ENCODE measurements at regions not wholly inside any gene's neighbourhood (a gene's known extent, or its start where the extent isn't known, plus 50 kb on each side); places are given as distances from the start of the nearest gene placed in this dataset.

DNA sequence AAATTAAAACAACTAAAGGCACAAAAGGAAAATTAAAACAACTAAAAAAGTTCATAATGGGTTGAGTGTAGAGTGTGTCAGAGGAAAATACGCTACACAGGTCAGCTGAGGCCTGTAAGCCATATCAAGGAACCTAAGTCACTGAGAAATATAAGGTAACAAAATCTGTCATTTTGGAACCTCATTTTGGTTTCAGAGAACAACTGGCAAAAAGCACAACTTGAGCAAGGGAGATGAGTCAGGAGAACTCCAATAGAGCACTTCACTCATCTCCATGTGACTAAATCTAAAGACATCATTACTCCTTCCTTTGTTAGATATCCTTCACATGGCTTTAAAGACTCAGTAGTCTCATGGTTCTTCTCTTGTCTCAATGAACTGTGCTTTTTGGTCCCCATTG, 269.4 kb upstream of the POU5F2 start:
- peaks cover 3% of the 10 kb centered on the region; the same call in 2 of the 3 replicates for H3K4me1 Mint-ChIP-seq
- no peaks in the 10 kb centered on the region for H4K20me1 ChIP-seq (replicated peaks; ENCODE audit: insufficient read depth)
- no peak for ATAC-seq
- no peaks in the 10 kb centered on the region for H3K27me3 ChIP-seq (ENCODE audit: insufficient read depth)
- no peaks in the 10 kb centered on the region for H3K79me2 ChIP-seq (replicated peaks; ENCODE audit: insufficient read depth)
- peaks cover 9% of the 10 kb centered on the region; the same call in 2 of the 3 replicates for H3K9me3 Mint-ChIP-seq
- H3K9me2 ChIP-seq (ENCODE audit: insufficient read depth), result no peaks in the 10 kb centered on the region
- H3K4me3 ChIP-seq, result no peak overlapping the region
- H3K4me3 Mint-ChIP-seq, result no peak overlapping the region
- no peak overlapping the region for H3K27ac Mint-ChIP-seq
- no peaks in the 10 kb centered on the region for H3F3A ChIP-seq (replicated peaks; ENCODE audit: low read depth)
- H3K27me3 Mint-ChIP-seq (ENCODE audit: insufficient read depth, low read depth, poor library complexity), result no peaks in the 10 kb centered on the region
- peaks cover 13% of the 10 kb centered on the region for H3K36me3 Mint-ChIP-seq (ENCODE audit: low read depth)
- H3K4me2 ChIP-seq, result no peak overlapping the region
- no peak for DNase-seq (ENCODE audit: low spot score)
- no peak overlapping the region for H3K27ac ChIP-seq (ENCODE audit: low read depth)
- H3K4me1 ChIP-seq (ENCODE audit: insufficient read depth), result no peaks in the 10 kb centered on the region
- no peak overlapping the region for H2AFZ ChIP-seq
- H3K36me3 ChIP-seq (ENCODE audit: insufficient read depth), result no peaks in the 10 kb centered on the region
- TF ChIP-seq POLR2AphosphoS5 (IDR thresholded peaks at IDR 0.05; ENCODE audit: low read depth), result no peak
- no peak for TF ChIP-seq ZNF462 (CRISPR knock-in tag; IDR thresholded peaks at IDR 0.05)

DNA sequence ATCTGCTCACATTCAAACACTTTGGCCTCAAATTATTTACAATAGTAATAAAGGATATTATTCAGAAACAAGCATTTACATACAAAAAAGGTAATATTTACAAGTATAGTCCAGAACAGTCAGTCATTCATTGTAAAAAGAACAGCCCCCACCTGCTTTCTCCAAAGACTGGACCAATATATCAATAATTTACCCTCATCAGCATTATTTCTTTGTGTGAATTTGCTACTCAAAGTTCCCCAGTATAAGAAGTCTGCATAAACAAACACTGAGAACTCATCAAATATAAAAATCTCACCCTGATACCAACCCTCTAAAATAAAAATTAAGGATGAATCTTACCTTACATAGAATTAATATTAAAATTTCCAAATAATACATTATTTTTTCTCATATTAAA, 267.8 kb upstream of the POU5F2 start:
- no peak overlapping the region for H3K4me3 ChIP-seq
- no peak overlapping the region for H2AFZ ChIP-seq
- Mint-ChIP-seq H3K27me3 (ENCODE audit: insufficient read depth, low read depth, poor library complexity) (no peaks in the 10 kb centered on the region), H3K36me3 (ENCODE audit: low read depth) (peaks cover 5% of the 10 kb centered on the region; the same call in 1 of the 3 replicates), H3K9me3 (0 out of 3 replicates have a peak, but pooled peaks cover 2% of the 10 kb centered on the region), H3K4me3 (no peak overlapping the region), H3K27ac (no peak overlapping the region), H3K4me1 (peaks cover 3% of the 10 kb centered on the region; the same call in 2 of the 3 replicates)
- ATAC-seq (no peak), DNase-seq (ENCODE audit: low spot score) (no peak)
- no peaks in the 10 kb centered on the region for H3K4me1 ChIP-seq (ENCODE audit: insufficient read depth)
- no peaks in the 10 kb centered on the region for H3K9me2 ChIP-seq (ENCODE audit: insufficient read depth)
- H3K27me3 ChIP-seq (ENCODE audit: insufficient read depth), result no peaks in the 10 kb centered on the region
- H4K20me1 ChIP-seq (replicated peaks; ENCODE audit: insufficient read depth), result no peaks in the 10 kb centered on the region
- no peak overlapping the region for H3K4me2 ChIP-seq
- no peaks in the 10 kb centered on the region for H3K79me2 ChIP-seq (replicated peaks; ENCODE audit: insufficient read depth)
- H3F3A ChIP-seq (replicated peaks; ENCODE audit: low read depth), result no peaks in the 10 kb centered on the region
- no peaks in the 10 kb centered on the region for H3K36me3 ChIP-seq (ENCODE audit: insufficient read depth)
- H3K27ac ChIP-seq (ENCODE audit: low read depth), result no peak overlapping the region
- TF ChIP-seq EZH2phosphoT487 (IDR thresholded peaks at IDR 0.05; ENCODE audit: unreplicated experiment), result no peak
- no peak for TF ChIP-seq POLR2AphosphoS5 (IDR thresholded peaks at IDR 0.05; ENCODE audit: low read depth)
- TF ChIP-seq JUNB (IDR thresholded peaks at IDR 0.05; ENCODE audit: unreplicated experiment), result no peak
- TF ChIP-seq, protein P1, sequence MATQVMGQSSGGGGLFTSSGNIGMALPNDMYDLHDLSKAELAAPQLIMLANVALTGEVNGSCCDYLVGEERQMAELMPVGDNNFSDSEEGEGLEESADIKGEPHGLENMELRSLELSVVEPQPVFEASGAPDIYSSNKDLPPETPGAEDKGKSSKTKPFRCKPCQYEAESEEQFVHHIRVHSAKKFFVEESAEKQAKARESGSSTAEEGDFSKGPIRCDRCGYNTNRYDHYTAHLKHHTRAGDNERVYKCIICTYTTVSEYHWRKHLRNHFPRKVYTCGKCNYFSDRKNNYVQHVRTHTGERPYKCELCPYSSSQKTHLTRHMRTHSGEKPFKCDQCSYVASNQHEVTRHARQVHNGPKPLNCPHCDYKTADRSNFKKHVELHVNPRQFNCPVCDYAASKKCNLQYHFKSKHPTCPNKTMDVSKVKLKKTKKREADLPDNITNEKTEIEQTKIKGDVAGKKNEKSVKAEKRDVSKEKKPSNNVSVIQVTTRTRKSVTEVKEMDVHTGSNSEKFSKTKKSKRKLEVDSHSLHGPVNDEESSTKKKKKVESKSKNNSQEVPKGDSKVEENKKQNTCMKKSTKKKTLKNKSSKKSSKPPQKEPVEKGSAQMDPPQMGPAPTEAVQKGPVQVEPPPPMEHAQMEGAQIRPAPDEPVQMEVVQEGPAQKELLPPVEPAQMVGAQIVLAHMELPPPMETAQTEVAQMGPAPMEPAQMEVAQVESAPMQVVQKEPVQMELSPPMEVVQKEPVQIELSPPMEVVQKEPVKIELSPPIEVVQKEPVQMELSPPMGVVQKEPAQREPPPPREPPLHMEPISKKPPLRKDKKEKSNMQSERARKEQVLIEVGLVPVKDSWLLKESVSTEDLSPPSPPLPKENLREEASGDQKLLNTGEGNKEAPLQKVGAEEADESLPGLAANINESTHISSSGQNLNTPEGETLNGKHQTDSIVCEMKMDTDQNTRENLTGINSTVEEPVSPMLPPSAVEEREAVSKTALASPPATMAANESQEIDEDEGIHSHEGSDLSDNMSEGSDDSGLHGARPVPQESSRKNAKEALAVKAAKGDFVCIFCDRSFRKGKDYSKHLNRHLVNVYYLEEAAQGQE (IDR thresholded peaks at IDR 0.05; ENCODE audit: unreplicated experiment), result no peak
- TF ChIP-seq EZH2 (IDR thresholded peaks at IDR 0.05; ENCODE audit: low read depth, unreplicated experiment), result no peak
- no peak for TF ChIP-seq ZNF114 (CRISPR knock-in tag; IDR thresholded peaks at IDR 0.05)
- no peak for TF ChIP-seq ZNF331 (CRISPR knock-in tag; IDR thresholded peaks at IDR 0.05; ENCODE audit: low read depth)
- no peak for TF ChIP-seq CREB1 (CRISPR knock-in tag; IDR thresholded peaks at IDR 0.05; ENCODE audit: low read depth)
- no peak for TF ChIP-seq STAT1 (IDR thresholded peaks at IDR 0.05; ENCODE audit: unreplicated experiment)
- TF ChIP-seq, protein P2, sequence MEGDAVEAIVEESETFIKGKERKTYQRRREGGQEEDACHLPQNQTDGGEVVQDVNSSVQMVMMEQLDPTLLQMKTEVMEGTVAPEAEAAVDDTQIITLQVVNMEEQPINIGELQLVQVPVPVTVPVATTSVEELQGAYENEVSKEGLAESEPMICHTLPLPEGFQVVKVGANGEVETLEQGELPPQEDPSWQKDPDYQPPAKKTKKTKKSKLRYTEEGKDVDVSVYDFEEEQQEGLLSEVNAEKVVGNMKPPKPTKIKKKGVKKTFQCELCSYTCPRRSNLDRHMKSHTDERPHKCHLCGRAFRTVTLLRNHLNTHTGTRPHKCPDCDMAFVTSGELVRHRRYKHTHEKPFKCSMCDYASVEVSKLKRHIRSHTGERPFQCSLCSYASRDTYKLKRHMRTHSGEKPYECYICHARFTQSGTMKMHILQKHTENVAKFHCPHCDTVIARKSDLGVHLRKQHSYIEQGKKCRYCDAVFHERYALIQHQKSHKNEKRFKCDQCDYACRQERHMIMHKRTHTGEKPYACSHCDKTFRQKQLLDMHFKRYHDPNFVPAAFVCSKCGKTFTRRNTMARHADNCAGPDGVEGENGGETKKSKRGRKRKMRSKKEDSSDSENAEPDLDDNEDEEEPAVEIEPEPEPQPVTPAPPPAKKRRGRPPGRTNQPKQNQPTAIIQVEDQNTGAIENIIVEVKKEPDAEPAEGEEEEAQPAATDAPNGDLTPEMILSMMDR (conservative IDR thresholded peaks at IDR 0.05; ENCODE audit: low read depth in 2 of 2), result no peak
